PC-9 (cell line): ENCODE measurements at regions not wholly inside any gene's neighbourhood (a gene's known extent, or its start where the extent isn't known, plus 50 kb on each side); places are given as distances from the start of the nearest gene placed in this dataset.
A peak's percentile ranks its signal among the peaks of the same experiment; 100 is the strongest.

Source experiments
- BruUV-seq: library from RNA; stranded (reverse); fragments of 400-500 nt; replicated peaks from 2 replicates; lab custom pipeline; 2021; lab: Mats Ljungman, UMichigan
- CTCF ChIA-PET: fragments of 300-600 bp; sonication (Branson Sonifier 250); formaldehyde crosslinking; loops from one replicate; lab custom pipeline; 2022; ENCODE audit warnings: antibody characterized with exemption; lab: Charles Lee
- POLR2A ChIA-PET: fragments of 300-600 bp; sonication (Branson Sonifier 250); formaldehyde crosslinking; loops from one replicate; lab custom pipeline; 2022; ENCODE audit warnings: antibody characterized with exemption; ENCODE audit not compliant: unreplicated experiment; lab: Charles Lee
- DNase-seq, 2 experiments: peaks; one replicate each; pipeline versions ENCODE4 v3.0.0 to v3.0.0-alpha.2; 2015 to 2022; ENCODE audit warnings: mixed read lengths in 1 of 2
- H2AFZ ChIP-seq: fragments of 200-600 bp; sonication (generic); 2 replicates; pipeline ENCODE4 v1.8.1; 2017; ENCODE audit warnings: antibody characterized with exemption
- H3F3A ChIP-seq: fragments of 200-600 bp; sonication (generic); 2 replicates; pipeline ENCODE4 v1.8.1; 2017; ENCODE audit warnings: antibody characterized with exemption, mild to moderate bottlenecking, low read depth; ENCODE audit not compliant: insufficient read depth
- H3K27ac ChIP-seq: fragments of 200-600 bp; sonication (generic); 2 replicates; pipeline ENCODE4 v1.6.1; 2016; ENCODE audit warnings: mixed run types
- H3K27me3 ChIP-seq: fragments of 200-600 bp; sonication (generic); 2 replicates; pipeline ENCODE4 v1.6.1; 2016; ENCODE audit warnings: low read depth, mixed run types; ENCODE audit not compliant: insufficient read depth
- H3K36me3 ChIP-seq: fragments of 200-600 bp; sonication (generic); 2 replicates; pipeline ENCODE4 v1.6.1; 2016; ENCODE audit warnings: low read depth, mixed run types
- H3K4me1 ChIP-seq: fragments of 200-600 bp; sonication (generic); replicated peaks from 2 replicates; pipeline ENCODE4 v1.6.1; 2016; ENCODE audit warnings: mixed run types; ENCODE audit not compliant: insufficient read depth
- H3K4me2 ChIP-seq: fragments of 200-600 bp; sonication (generic); 2 replicates; pipeline ENCODE4 v1.6.1; 2017; ENCODE audit warnings: mixed run types
- H3K4me3 ChIP-seq: fragments of 200-600 bp; sonication (generic); 2 replicates; pipeline ENCODE4 v1.6.1; 2016; ENCODE audit warnings: mixed run types
- H3K79me2 ChIP-seq: fragments of 200-600 bp; sonication (generic); 2 replicates; pipeline ENCODE4 v1.6.1; 2017; ENCODE audit warnings: low read depth, mixed run types
- H3K9me2 ChIP-seq: fragments of 200-600 bp; sonication (generic); 2 replicates; pipeline ENCODE4 v1.8.1; 2017; ENCODE audit warnings: mild to moderate bottlenecking; ENCODE audit not compliant: insufficient read depth
- H3K9me3 ChIP-seq: fragments of 200-600 bp; sonication (generic); 2 replicates; pipeline ENCODE4 v1.8.1; 2016; ENCODE audit warnings: low read depth; ENCODE audit not compliant: insufficient read depth
- H4K20me1 ChIP-seq: fragments of 200-600 bp; sonication (generic); 2 replicates; pipeline ENCODE4 v1.8.1; 2017; ENCODE audit not compliant: insufficient read depth
- EZH2 ChIP-seq: fragments of 200-600 bp; sonication (generic); IDR thresholded peaks from 2 replicates; pipeline ENCODE4 v1.8.0; 2017; ENCODE audit warnings: antibody characterized with exemption, low read depth
- intact Hi-C: fragments of 100-400 bp; cut with micrococcal nuclease; formaldehyde crosslinking; loops from one replicate; pipeline ENCODE4 v1.10.0; 2022; ENCODE audit not compliant: unreplicated experiment
- TF ChIP-seq, protein P1 (sequence below): fragments of 200-600 bp; sonication (generic); conservative IDR thresholded peaks from 2 replicates; pipeline ENCODE4 v1.6.1; 2017; ENCODE audit warnings: mixed run types, antibody characterized with exemption, mild to moderate bottlenecking, moderate library complexity

DNA sequence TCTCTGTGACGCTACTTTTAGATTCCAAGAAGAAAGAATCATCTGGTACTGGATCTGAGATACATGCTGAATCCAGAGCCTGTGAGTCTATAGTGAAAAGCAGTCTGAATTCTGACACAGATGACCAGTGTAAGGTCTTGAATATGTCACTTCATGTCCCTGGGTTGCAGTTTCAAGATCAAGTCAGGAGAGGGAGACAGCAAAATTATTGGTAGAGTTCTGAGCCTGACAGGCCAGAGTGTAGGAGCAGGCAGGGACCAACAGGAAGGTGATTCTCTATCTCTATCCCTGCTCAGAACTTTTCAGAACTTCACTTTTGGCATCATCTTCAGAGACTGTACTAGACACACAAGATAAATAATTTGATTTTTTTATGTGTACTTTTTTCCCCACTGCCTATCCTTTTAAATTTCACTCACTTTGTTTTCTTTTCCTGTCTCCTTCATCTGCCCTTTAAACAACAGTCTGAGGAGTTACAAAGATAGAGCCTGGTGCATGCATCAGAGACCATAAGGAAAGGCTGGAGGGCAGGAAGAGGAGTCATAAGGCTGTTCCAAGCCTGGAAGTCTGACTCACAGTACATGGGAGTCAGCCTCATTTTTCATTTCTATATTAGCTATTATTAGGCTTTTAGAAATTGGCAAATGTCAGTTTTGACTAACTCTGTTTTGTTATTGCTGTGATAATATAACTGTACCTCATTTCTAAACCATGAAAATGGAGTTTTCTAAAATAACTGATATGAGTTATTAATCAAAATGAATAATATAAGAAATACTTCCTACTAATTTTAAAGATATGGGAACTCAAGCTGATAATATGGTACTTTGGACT, 120.2 kb upstream of the TMEM229A start:
- H3K9me3 ChIP-seq, result no peaks in the 10 kb centered on the region
- H3K4me1 ChIP-seq, result no peaks in the 10 kb centered on the region
- H3K36me3 ChIP-seq, result no peaks in the 10 kb centered on the region
- H3F3A ChIP-seq, result no peaks in the 10 kb centered on the region
- CTCF ChIA-PET, result interaction anchor here (0.5 to 0.7 kb wide), 3 partner anchors 115 to 613 kb away, joined by 3 read pairs; partner anchors contain the start of gene GPR37
- no peak overlapping the region for H3K4me3 ChIP-seq
- H3K27ac ChIP-seq, result no peak overlapping the region
- H2AFZ ChIP-seq, result no peak overlapping the region
- POLR2A ChIA-PET, result no interaction called here
- no peaks in the 10 kb centered on the region for H4K20me1 ChIP-seq
- no peak for TF ChIP-seq EZH2
- TF ChIP-seq, protein P1, sequence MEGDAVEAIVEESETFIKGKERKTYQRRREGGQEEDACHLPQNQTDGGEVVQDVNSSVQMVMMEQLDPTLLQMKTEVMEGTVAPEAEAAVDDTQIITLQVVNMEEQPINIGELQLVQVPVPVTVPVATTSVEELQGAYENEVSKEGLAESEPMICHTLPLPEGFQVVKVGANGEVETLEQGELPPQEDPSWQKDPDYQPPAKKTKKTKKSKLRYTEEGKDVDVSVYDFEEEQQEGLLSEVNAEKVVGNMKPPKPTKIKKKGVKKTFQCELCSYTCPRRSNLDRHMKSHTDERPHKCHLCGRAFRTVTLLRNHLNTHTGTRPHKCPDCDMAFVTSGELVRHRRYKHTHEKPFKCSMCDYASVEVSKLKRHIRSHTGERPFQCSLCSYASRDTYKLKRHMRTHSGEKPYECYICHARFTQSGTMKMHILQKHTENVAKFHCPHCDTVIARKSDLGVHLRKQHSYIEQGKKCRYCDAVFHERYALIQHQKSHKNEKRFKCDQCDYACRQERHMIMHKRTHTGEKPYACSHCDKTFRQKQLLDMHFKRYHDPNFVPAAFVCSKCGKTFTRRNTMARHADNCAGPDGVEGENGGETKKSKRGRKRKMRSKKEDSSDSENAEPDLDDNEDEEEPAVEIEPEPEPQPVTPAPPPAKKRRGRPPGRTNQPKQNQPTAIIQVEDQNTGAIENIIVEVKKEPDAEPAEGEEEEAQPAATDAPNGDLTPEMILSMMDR, result peak; percentile 53
- BruUV-seq, result no TSS peak
- no peaks in the 10 kb centered on the region for H3K9me2 ChIP-seq
- DNase-seq, result peak in 1 of 2 experiments; percentile 14
- H3K79me2 ChIP-seq, result no peaks in the 10 kb centered on the region
- H3K4me2 ChIP-seq, result no peak overlapping the region
- no peaks in the 10 kb centered on the region for H3K27me3 ChIP-seq
- intact Hi-C loops, result loop anchor here (1.0 to 10.0 kb wide), 4 partner anchors 358 to 874 kb away; partner anchors contain the start of gene GPR37

DNA sequence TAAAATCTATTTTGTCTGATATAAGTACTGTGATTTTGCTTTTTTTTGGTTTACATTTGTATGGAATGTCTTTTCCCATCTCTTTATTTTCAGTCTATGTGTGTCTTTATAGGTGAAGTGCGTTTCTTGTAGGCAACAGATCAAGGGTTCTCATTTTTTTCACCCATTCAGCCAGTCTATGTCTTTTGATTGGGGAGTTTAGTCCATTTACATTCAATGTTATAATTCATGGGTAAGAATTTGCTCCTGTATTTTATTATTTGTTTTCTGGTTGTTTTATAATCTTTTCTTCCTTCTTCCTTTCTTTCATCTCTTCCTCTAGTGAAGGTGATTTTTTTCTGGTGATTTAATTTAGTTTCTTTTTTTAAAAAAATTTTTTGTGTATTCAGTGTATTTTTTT, 104.8 kb upstream of the TMEM229A start:
- no TSS peak for BruUV-seq

DNA sequence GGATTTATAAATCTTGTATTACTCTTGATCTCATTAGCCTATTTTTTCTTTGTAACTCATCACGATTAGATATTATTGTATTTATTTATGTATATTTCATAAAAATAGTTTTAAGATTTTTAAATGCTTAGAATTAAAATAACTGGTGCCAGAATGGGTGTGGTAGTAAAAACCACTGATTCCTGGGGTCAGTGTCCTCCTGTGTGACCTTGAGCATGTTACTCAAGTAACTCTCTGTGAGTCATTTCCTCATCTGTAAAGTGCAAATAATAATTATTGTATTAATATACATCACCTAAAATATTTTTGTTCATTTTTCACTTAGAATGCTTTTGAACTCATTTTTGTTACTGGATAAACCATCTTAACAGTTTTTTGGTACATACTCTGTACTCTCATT, 91.3 kb upstream of the TMEM229A start:
- no peak overlapping the region for H3K4me2 ChIP-seq
- POLR2A ChIA-PET, result no interaction called here

More for the DNA sequence above, 104.8 kb upstream of the TMEM229A start:
- Histone ChIP-seq H2AFZ (no peak overlapping the region), H4K20me1 (no peaks in the 10 kb centered on the region), H3K79me2 (no peaks in the 10 kb centered on the region), H3F3A (no peaks in the 10 kb centered on the region), H3K9me3 (no peaks in the 10 kb centered on the region), H3K4me3 (no peak overlapping the region), H3K27me3 (no peaks in the 10 kb centered on the region), H3K9me2 (no peaks in the 10 kb centered on the region), H3K27ac (no peak overlapping the region), H3K4me2 (no peak overlapping the region), H3K36me3 (no peaks in the 10 kb centered on the region), H3K4me1 (no peaks in the 10 kb centered on the region)
- intact Hi-C loops, result no loop called here
- ChIA-PET CTCF (no interaction called here), POLR2A (no interaction called here)
- no peak for DNase-seq
- TF ChIP-seq, protein P1, result no peak
- no peak for TF ChIP-seq EZH2

More for the DNA sequence above, 91.3 kb upstream of the TMEM229A start:
- no peaks in the 10 kb centered on the region for H3K79me2 ChIP-seq
- no peaks in the 10 kb centered on the region for H3K9me2 ChIP-seq
- no peaks in the 10 kb centered on the region for H3K27me3 ChIP-seq
- no peaks in the 10 kb centered on the region for H3K4me1 ChIP-seq
- no peak overlapping the region for H2AFZ ChIP-seq
- intact Hi-C loops, result no loop called here
- BruUV-seq, result no TSS peak
- H3K9me3 ChIP-seq, result no peaks in the 10 kb centered on the region
- CTCF ChIA-PET, result no interaction called here
- no peak for DNase-seq
- H3K27ac ChIP-seq, result no peak overlapping the region
- H3F3A ChIP-seq, result no peaks in the 10 kb centered on the region
- TF ChIP-seq, protein P1, result no peak
- no peak for TF ChIP-seq EZH2
- no peaks in the 10 kb centered on the region for H3K36me3 ChIP-seq
- no peak overlapping the region for H3K4me3 ChIP-seq
- H4K20me1 ChIP-seq, result no peaks in the 10 kb centered on the region
